ENCODE measurements at regions not wholly inside any gene's neighbourhood (a gene's known extent, or its start where the extent isn't known, plus 50 kb on each side); places are given as distances from the start of the nearest gene placed in this dataset.

- TF ChIP-seq CTCF (IDR thresholded peaks at IDR 0.05) (no peak), POLR2A (IDR thresholded peaks at IDR 0.05; ENCODE audit: low read depth) (no peak), POLR2AphosphoS5 (IDR thresholded peaks at IDR 0.05) (no peak)
Observed at GRCh38 chr2:139142252-139142880, 362.2 kb upstream of the NXPH2 start.

Measured in esophagus muscularis mucosa (tissue), 3 donors.